GM12878 (cell line): ENCODE measurements at regions not wholly inside any gene's neighbourhood (a gene's known extent, or its start where the extent isn't known, plus 50 kb on each side); places are given as distances from the start of the nearest gene placed in this dataset.

Experiments used
- ATAC-seq: fragments of 200-7000 bp; cut with Tn5 transposase; 3 replicates; pipeline ENCODE4 v1.9.1; 2020; ENCODE audit warnings: mild to moderate bottlenecking, moderate library complexity
- BruUV-seq: library from RNA; stranded (reverse); fragments of 400-500 nt; replicated peaks from 2 replicates; lab custom pipeline; 2021; lab: Mats Ljungman, UMichigan
- CTCF ChIA-PET: fragments of 300-600 bp; sonication (Branson Sonifier 250); formaldehyde crosslinking; extraction: SDS; loops from one replicate; lab custom pipeline; 2021; ENCODE audit warnings: inconsistent platforms; lab: Yijun Ruan, JAX
- POLR2A ChIA-PET: fragments of 350-600 bp; formaldehyde crosslinking; extraction: SDS; loops from one replicate; lab custom pipeline; 2021; ENCODE audit warnings: inconsistent platforms; lab: Charles Lee
- RAD21 ChIA-PET: fragments of 300-600 bp; sonication (Branson Sonifier 250); formaldehyde crosslinking; loops from one replicate; lab custom pipeline; 2023; ENCODE audit warnings: antibody characterized with exemption; ENCODE audit not compliant: unreplicated experiment; lab: Charles Lee
- SMC1A ChIA-PET: fragments of 300-600 bp; sonication (Branson Sonifier 250); formaldehyde crosslinking; loops from one replicate; lab custom pipeline; 2023; ENCODE audit not compliant: unreplicated experiment, uncharacterized antibody; lab: Charles Lee
- DNase-seq: peaks from one replicate; pipeline ENCODE4 v3.0.0-alpha.2; 2011; ENCODE audit warnings: low read depth, low spot score
- FAIRE-seq: peaks from 3 replicates; lab custom pipeline; 2011; peaks lifted over from hg19 to GRCh38; lab: Jason Lieb, UNC
- H2AFZ ChIP-seq: 2 replicates; pipeline ENCODE4 v1.6.0; 2011; ENCODE audit warnings: low read depth, low read length, control low read depth; ENCODE audit not compliant: control insufficient read depth
- H3K27ac ChIP-seq: 2 replicates; pipeline ENCODE4 v1.5.1; 2011; ENCODE audit warnings: control low read depth; ENCODE audit not compliant: control insufficient read depth, insufficient read depth
- H3K27me3 ChIP-seq, 2 experiments: replicated peaks in 1 of 2; 2 replicates each; pipeline versions ENCODE4 v1.6.0 to v1.6.1; 2011; ENCODE audit warnings: low read length in 1 of 2; ENCODE audit not compliant: control insufficient read depth in 2 of 2, insufficient read depth in 2 of 2
- H3K36me3 ChIP-seq, 2 experiments: 2 replicates each; pipeline ENCODE4 v1.5.1; 2011; ENCODE audit warnings: low read length in 1 of 2; ENCODE audit not compliant: control insufficient read depth in 2 of 2, insufficient read depth in 2 of 2
- H3K4me1 ChIP-seq: 2 replicates; pipeline ENCODE4 v1.6.1; 2011; ENCODE audit warnings: mild to moderate bottlenecking, low read length, moderate library complexity, mixed read lengths; ENCODE audit not compliant: control insufficient read depth, insufficient read depth
- H3K4me2 ChIP-seq: 2 replicates; pipeline ENCODE4 v1.6.0; 2011; ENCODE audit warnings: control low read depth; ENCODE audit not compliant: control insufficient read depth, insufficient read depth
- H3K4me3 ChIP-seq: fragments of 200-600 bp; sonication (generic); 2 replicates; pipeline ENCODE4 v1.5.1; 2016
- H3K79me2 ChIP-seq: 2 replicates; pipeline ENCODE4 v1.6.0; 2011; ENCODE audit warnings: low read length; ENCODE audit not compliant: control insufficient read depth, insufficient read depth
- H3K9ac ChIP-seq: 2 replicates; pipeline ENCODE4 v1.8.0; 2011; ENCODE audit warnings: low read length, control low read depth, mixed read lengths; ENCODE audit not compliant: control insufficient read depth, insufficient read depth
- H3K9me3 ChIP-seq: replicated peaks from 3 replicates; pipeline ENCODE4 v1.5.1; 2011; ENCODE audit warnings: mild to moderate bottlenecking, low read length; ENCODE audit not compliant: control insufficient read depth, insufficient read depth
- H4K20me1 ChIP-seq: 2 replicates; pipeline ENCODE4 v1.6.0; 2011; ENCODE audit not compliant: control insufficient read depth, insufficient read depth
- ATF3 ChIP-seq: IDR thresholded peaks from 2 replicates; pipeline ENCODE4 v1.6.1; 2011; ENCODE audit warnings: low read depth, mild to moderate bottlenecking, low read length, moderate library complexity, borderline replicate concordance; ENCODE audit errors: extremely low read depth
- CHD1 ChIP-seq: IDR thresholded peaks from 2 replicates; pipeline ENCODE4 v1.6.1; 2012; ENCODE audit warnings: low read depth, low read length, improper control_type of control experiment
- CHD4 ChIP-seq: fragments of 200-600 bp; sonication (generic); IDR thresholded peaks from 2 replicates; pipeline ENCODE4 v1.6.1; 2016; ENCODE audit warnings: mild to moderate bottlenecking
- CREM ChIP-seq: IDR thresholded peaks from 2 replicates; pipeline ENCODE4 v1.6.1; 2014; ENCODE audit warnings: antibody characterized with exemption, low read depth
- ESRRA ChIP-seq: IDR thresholded peaks from 2 replicates; pipeline ENCODE4 v1.6.1; 2012; ENCODE audit warnings: mild to moderate bottlenecking, low read length, improper control_type of control experiment
- GABPA ChIP-seq: IDR thresholded peaks from 2 replicates; pipeline ENCODE4 v1.6.1; 2014; ENCODE audit warnings: antibody characterized with exemption, low read depth, mild to moderate bottlenecking, inconsistent platforms
- IKZF1 ChIP-seq: fragments of 450-650 bp; conservative IDR thresholded peaks from 2 replicates; pipeline ENCODE4 v1.6.1; 2017; ENCODE audit warnings: antibody characterized with exemption, mild to moderate bottlenecking
- IKZF2 ChIP-seq, 2 experiments: fragments of 450-650 bp; IDR thresholded peaks; 2 replicates each; pipeline ENCODE4 v1.6.1; 2017; ENCODE audit warnings: mild to moderate bottlenecking in 2 of 2, moderate library complexity in 2 of 2
- MYB ChIP-seq: fragments of 150-350 bp; IDR thresholded peaks from 2 replicates; pipeline ENCODE4 v1.6.1; 2014; ENCODE audit warnings: mild to moderate bottlenecking, low read depth, low read length, borderline replicate concordance
- NFXL1 ChIP-seq: fragments of 450-650 bp; IDR thresholded peaks from 2 replicates; pipeline ENCODE4 v1.6.1; 2017; ENCODE audit warnings: antibody characterized with exemption, mild to moderate bottlenecking, borderline replicate concordance
- NR2F1 ChIP-seq: fragments of 450-650 bp; conservative IDR thresholded peaks from 2 replicates; pipeline ENCODE4 v1.6.1; 2017; ENCODE audit warnings: mild to moderate bottlenecking
- POLR2AphosphoS2 ChIP-seq: IDR thresholded peaks from 2 replicates; pipeline ENCODE4 v1.6.1; 2011; ENCODE audit warnings: low read depth, mild to moderate bottlenecking, low read length, improper control_type of control experiment, moderate library complexity
- RELB ChIP-seq: fragments of 450-650 bp; IDR thresholded peaks from 2 replicates; pipeline ENCODE4 v1.6.1; 2017; ENCODE audit warnings: low read depth, mild to moderate bottlenecking, moderate library complexity
- RFX5 ChIP-seq: IDR thresholded peaks from 2 replicates; pipeline ENCODE4 v1.6.1; 2011; ENCODE audit warnings: low read depth, low read length, improper control_type of control experiment
- SKIL ChIP-seq: fragments of 450-650 bp; IDR thresholded peaks from 2 replicates; pipeline ENCODE4 v1.6.1; 2017; ENCODE audit warnings: mild to moderate bottlenecking, low read depth, inconsistent platforms; ENCODE audit not compliant: poor library complexity, severe bottlenecking
- TARDBP ChIP-seq: IDR thresholded peaks from 2 replicates; pipeline ENCODE4 v1.6.1; 2016; ENCODE audit warnings: borderline replicate concordance
- TCF3 ChIP-seq: IDR thresholded peaks from 2 replicates; pipeline ENCODE4 v1.6.1; 2012; ENCODE audit warnings: low read depth, mild to moderate bottlenecking, low read length, borderline replicate concordance; ENCODE audit not compliant: insufficient read depth
- WGBS: methylation state at CpG from one replicate; pipeline ENCODE4 v1.1.6; 2016; ENCODE audit warnings: low lambda C conversion rate; ENCODE audit not compliant: insufficient replicate concordance, insufficient coverage; ENCODE audit errors: missing lambda C conversion rate; 5-methylcytosine and 5-hydroxymethylcytosine counted together
- in situ Hi-C: fragments of 300-500 bp; cut with MboI; formaldehyde crosslinking; loops from 9 replicates; pipeline ENCODE4 v1.14.3; 2018; ENCODE audit warnings: mixed read lengths
- intact Hi-C: fragments of 100-400 bp; cut with micrococcal nuclease; formaldehyde crosslinking; loops from one replicate; pipeline ENCODE4 v1.14.2; 2022; ENCODE audit not compliant: unreplicated experiment

GRCh38 chr9:26165426-26165825, 487.2 kb upstream of the TUSC1 start:
- no peaks in the 10 kb centered on the region for H3K27me3 ChIP-seq
- WGBS = 50% methylated on average over 3 of the region's 3 CpGs
- CTCF ChIA-PET = no interaction called here
- SMC1A ChIA-PET = no interaction called here
- H3K4me3 ChIP-seq = no peak overlapping the region
- no peak for TF ChIP-seq RELB
- TF ChIP-seq SKIL = no peak
- no peak for TF ChIP-seq CHD1
- TF ChIP-seq GABPA = no peak
- TF ChIP-seq ESRRA = no peak
- TF ChIP-seq MYB = no peak
- no peak for TF ChIP-seq IKZF2 (IDR thresholded peaks at IDR 0.05)
- no peak for TF ChIP-seq CHD4
- TF ChIP-seq IKZF1 = no peak
- no peak for TF ChIP-seq NR2F1
- TF ChIP-seq ATF3 = no peak
- TF ChIP-seq NFXL1 = no peak
- TF ChIP-seq CREM = no peak
- TF ChIP-seq POLR2AphosphoS2 = no peak
- no peak for TF ChIP-seq TARDBP
- TF ChIP-seq TCF3 = no peak
- no peak for TF ChIP-seq RFX5
- POLR2A ChIA-PET = no interaction called here
- no peaks in the 10 kb centered on the region for H3K36me3 ChIP-seq
- RAD21 ChIA-PET = no interaction called here
- intact Hi-C loops (no loop called here), in situ Hi-C loops (no loop called here)
- H4K20me1 ChIP-seq = no peaks in the 10 kb centered on the region
- DNase-seq (no peak), ATAC-seq (no peak), FAIRE-seq (no peak)
- BruUV-seq = no TSS peak
- no peaks in the 10 kb centered on the region for H3K9me3 ChIP-seq
- no peaks in the 10 kb centered on the region for H3K4me1 ChIP-seq
- no peak overlapping the region for H3K9ac ChIP-seq
- no peak overlapping the region for H3K4me2 ChIP-seq
- H2AFZ ChIP-seq = no peak overlapping the region
- H3K79me2 ChIP-seq = no peaks in the 10 kb centered on the region
- H3K27ac ChIP-seq = no peak overlapping the region
